HG02970 (cell line): ENCODE measurements at regions not wholly inside any gene's neighbourhood (a gene's known extent, or its start where the extent isn't known, plus 50 kb on each side); places are given as distances from the start of the nearest gene placed in this dataset.

Experiments used
- ATAC-seq: cut with Tn5 transposase; IDR thresholded peaks from one replicate; pipeline ENCODE4 v1.9.1; 2021; ENCODE audit warnings: mild to moderate bottlenecking, moderate library complexity, moderate number of reproducible peaks; ENCODE audit not compliant: unreplicated experiment, low FRiP score

DNA sequence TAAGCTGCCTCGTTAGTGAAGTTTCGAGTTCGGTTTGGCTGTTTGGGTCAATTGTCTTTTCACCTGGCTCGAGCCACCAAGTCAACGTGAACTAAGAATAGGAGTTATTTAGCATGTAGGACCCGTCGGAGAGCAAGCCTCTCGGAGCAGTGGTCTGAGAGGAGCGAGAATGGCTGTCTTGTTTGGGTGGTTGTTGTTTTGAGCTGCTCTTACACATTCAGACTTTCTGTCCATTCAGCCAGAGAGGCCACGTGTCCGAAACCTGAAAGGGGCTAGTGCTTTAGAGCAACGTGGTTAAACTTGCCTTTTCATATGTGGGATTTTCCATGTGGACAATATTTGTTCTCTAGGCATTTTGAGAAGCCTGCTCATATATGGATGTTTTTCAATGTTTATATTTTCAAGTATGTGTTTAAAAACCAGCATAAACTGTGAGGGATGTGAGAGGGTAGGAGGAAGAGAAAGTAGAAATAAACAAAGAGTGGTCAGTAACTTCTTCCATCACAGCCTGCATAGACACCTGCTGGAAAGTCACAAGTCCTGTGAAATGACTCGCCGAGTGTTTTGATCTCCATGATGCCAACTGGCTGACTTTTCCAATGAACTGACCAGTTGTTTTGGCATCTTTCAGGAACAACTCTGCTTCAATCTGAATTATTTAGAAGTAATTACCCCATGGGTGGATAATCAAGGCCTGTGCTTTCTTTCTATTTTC lies 221.0 kb downstream of the ASCL1 start:
- ATAC-seq, result no peak

GRCh38 chr12:103181366-103182152 lies 224.1 kb downstream of the ASCL1 start:
- ATAC-seq, result no peak

- ATAC-seq, result no peak
Measured at GRCh38 chr12:103182299-103182698, 224.8 kb downstream of the ASCL1 start.

DNA sequence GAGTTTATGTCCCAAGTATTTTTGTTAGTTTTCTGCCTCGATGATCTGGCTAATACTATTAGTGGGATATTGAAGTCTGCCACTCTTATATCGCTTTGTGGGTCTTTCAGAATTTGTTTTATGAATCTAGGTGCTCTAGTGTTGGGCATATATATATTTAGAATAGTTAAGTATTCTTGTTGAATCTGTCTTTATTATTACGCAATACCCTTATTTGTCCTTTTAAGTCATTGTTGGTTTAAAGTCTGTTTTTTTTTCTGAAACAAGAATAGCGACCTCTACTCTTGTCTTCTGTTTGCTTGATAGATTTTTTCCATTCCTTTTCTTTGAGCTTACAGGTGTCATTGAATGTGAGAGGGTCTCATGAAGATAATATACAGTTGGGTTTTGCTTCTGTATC lies 239.0 kb downstream of the ASCL1 start:
- ATAC-seq, result no peak

DNA sequence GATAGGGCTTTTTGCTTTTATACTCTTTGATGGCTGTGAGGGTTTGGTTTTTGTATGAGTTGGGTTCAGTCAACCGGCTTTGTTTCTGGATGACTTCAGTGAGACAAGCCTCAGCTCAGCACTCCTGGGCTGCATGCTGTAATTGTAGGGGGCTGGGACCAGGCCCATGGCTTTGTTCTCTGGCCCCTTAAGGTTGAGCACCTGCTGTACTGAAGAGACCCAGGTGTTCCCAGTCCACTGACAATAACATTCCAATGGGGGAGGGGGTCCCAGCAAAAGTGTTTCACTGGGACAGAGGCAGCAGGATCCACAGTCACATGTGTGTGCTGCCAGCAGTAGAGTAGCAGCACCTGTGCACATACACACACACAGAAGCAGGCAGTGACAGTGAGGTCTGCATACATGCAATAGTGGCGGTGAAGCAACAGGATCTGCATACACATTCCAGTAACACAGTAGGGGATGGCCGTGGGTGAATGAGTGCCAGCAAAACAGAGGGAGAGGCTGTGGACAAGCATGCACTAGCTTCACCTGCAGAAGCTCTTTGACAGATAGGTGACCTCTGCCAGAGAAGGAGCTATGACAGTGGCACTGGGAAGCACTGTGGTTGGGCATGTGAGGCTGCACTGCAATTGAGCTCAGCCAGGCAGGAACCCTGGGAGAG lies 240.4 kb downstream of the ASCL1 start:
- ATAC-seq, result no peak

- no peak for ATAC-seq
Measured at GRCh38 chr12:103198499-103198898, 241.0 kb downstream of the ASCL1 start.

- ATAC-seq, result no peak
Measured at GRCh38 chr12:103205906-103206305, 248.4 kb downstream of the ASCL1 start.

DNA sequence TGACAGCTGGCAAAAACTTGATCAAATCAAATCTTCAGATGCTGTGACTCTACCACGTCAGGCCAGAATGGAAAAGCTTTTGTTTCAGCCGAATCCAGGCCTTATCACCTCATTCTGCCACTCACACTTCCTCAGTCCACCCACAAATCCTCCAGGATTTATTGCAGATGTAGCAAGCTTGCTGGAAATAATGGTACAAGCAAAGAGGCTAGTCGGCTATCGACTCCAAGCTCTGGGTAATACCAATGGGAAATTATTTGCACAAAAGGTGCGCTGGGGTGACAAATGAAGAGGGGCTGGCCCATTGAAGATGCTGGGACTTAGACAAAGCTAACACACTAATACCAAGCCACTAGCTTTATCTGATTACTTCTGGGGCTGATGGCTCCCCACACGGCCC lies 250.5 kb downstream of the ASCL1 start:
- no peak for ATAC-seq

- ATAC-seq, result no peak
Measured at GRCh38 chr12:103241184-103241583, 254.6 kb downstream of the C12orf42 start.

DNA sequence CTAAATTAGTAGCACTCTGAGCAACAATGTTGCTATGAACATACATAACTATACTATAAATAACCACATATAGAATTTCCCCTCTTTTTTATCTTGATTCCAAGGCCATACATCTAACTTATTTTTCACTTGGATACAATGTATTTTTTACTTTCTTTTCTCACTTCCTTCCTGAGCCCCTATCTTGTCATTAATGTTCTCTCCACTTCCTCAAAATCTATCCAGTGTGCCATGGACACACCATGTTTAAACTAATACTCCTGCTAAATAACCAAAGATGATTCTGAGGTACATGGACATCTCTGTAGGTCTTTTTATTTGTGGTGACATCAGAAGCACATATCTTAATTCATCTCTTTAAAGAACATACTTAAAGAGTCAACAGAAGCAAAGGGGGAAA lies 251.2 kb downstream of the C12orf42 start:
- ATAC-seq, result no peak

GRCh38 chr12:103247531-103247930 lies 248.2 kb downstream of the C12orf42 start:
- no peak for ATAC-seq

DNA sequence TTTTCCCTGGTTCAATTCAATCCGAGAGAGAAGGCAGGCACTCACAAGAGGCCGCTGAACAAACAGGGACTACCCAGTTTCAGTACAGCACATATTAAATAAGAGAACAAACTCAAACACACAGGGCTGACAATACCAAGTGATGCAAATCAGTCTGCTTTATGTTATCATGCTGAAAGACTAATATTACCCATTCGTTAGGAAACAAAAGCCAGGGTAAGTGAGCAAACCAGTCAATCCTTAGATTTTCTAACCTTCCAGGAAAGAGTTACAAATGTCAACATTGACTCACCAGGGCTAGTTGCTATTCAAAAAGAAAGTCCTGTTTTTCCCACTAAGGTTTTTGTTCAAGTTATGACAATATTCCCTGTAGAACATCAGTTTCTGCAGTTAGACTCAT lies 246.2 kb downstream of the C12orf42 start:
- no peak for ATAC-seq

GRCh38 chr12:103250487-103250886 lies 245.3 kb downstream of the C12orf42 start:
- ATAC-seq, result no peak
